ENCODE measurements at regions not wholly inside any gene's neighbourhood (a gene's known extent, or its start where the extent isn't known, plus 50 kb on each side); places are given as distances from the start of the nearest gene placed in this dataset.

GRCh38 chr15:70524470-70524869 lies 238.9 kb downstream of the UACA start:
- TF ChIP-seq CTCF (IDR thresholded peaks at IDR 0.05) (no peak), POLR2A (IDR thresholded peaks at IDR 0.05) (no peak)
